ENCODE measurements at regions not wholly inside any gene's neighbourhood (a gene's known extent, or its start where the extent isn't known, plus 50 kb on each side); places are given as distances from the start of the nearest gene placed in this dataset.

DNA sequence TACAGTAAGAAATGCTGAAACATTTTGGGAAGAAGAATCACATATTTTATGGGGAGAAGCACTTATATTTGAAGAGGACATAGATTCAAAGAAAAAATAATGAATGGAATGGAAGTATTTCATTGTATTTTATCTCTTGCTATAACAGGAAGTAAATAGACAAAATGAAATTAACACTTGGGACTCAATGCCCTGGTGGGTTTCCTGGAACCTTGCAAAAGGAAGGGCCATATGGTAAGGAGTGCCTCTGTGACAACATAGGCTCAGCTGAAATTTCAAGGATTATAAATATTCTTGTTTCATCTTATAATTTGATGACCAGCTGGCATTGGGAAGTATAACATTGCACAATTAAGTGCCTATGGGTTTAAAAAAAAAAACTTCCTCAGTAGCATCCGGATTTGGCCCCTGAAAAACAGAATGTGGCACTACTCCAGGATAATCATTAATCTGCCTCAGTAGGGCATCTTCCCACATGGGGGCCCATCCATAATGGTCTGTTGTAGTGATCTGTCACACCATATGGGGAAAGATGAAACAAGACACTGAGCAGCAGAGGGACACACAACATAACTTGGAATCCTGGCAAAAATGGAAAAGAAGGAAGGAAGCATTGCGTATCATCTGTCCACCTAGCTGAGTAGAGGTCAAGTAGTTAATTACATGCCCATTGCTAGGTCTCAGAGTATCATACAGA is 321.6 kb downstream of the NDFIP2 start:
- TF ChIP-seq, protein P1, sequence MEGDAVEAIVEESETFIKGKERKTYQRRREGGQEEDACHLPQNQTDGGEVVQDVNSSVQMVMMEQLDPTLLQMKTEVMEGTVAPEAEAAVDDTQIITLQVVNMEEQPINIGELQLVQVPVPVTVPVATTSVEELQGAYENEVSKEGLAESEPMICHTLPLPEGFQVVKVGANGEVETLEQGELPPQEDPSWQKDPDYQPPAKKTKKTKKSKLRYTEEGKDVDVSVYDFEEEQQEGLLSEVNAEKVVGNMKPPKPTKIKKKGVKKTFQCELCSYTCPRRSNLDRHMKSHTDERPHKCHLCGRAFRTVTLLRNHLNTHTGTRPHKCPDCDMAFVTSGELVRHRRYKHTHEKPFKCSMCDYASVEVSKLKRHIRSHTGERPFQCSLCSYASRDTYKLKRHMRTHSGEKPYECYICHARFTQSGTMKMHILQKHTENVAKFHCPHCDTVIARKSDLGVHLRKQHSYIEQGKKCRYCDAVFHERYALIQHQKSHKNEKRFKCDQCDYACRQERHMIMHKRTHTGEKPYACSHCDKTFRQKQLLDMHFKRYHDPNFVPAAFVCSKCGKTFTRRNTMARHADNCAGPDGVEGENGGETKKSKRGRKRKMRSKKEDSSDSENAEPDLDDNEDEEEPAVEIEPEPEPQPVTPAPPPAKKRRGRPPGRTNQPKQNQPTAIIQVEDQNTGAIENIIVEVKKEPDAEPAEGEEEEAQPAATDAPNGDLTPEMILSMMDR (IDR thresholded peaks at IDR 0.05): no peak
- Histone ChIP-seq H3K27ac (peak overlapping the region; percentile 46), H3K4me1 (ENCODE audit: control insufficient read depth in 1 of 2, insufficient read depth in 1 of 2, low read depth in 1 of 2, low read length in 1 of 2) (peaks cover 22 to 25% of the 10 kb centered on the region in 2 experiments), H3K4me3 (ENCODE audit: low read depth in 1 of 2, low read length in 1 of 2) (no peak overlapping the region), H3K9me3 (no peaks in the 10 kb centered on the region), H3K36me3 (no peaks in the 10 kb centered on the region), H3K27me3 (no peaks in the 10 kb centered on the region)

DNA sequence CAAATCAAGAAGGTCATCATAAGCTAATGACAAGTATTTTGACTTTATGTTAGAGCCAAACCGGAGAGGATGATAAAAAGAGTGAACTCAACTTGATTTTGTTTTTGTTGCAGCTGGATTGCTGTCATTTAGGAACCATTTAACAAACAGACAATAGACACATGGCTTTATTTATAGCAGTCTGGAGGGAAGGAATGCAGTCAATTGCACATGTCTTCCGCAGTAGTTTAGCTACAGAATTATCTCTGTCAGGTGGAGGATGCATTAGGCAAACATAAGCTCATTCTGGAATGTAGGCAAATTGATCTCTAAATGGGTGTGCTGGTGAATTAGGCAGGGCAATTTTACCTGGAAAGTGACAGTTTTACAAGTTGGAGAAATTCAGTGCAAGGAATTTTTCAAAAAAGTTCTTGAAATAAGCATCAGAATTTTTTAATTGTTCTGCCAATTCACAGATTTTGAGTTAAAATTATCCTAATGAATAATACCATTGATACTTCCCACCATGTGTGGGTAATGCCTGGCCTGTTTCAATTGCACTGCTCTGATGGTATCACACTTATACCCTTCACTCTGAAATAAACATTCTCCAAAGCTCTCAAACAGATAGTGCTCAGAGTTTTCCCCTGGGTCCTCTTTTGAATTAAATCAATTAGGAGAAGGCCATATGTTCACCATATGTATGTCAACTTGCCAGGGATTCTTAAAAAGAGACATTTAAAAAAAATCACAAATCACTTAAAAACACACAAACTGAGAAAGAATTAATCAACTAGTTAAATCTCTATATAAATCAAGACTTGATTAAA is 318.3 kb downstream of the NDFIP2 start:
- Histone ChIP-seq H3K9me3 (no peaks in the 10 kb centered on the region), H3K4me1 (ENCODE audit: control insufficient read depth in 1 of 2, insufficient read depth in 1 of 2, low read depth in 1 of 2, low read length in 1 of 2) (peaks cover 20% of the 10 kb centered on the region in 2 experiments), H3K27ac (no peak overlapping the region), H3K27me3 (no peaks in the 10 kb centered on the region), H3K36me3 (no peaks in the 10 kb centered on the region), H3K4me3 (ENCODE audit: low read depth in 1 of 2, low read length in 1 of 2) (no peak overlapping the region)
- TF ChIP-seq, protein P1 (IDR thresholded peaks at IDR 0.05): no peak

GRCh38 chr13:79796136-79796535 is 315.2 kb downstream of the NDFIP2 start:
- Histone ChIP-seq H3K27me3 (no peaks in the 10 kb centered on the region), H3K36me3 (no peaks in the 10 kb centered on the region), H3K27ac (no peak overlapping the region), H3K9me3 (no peaks in the 10 kb centered on the region), H3K4me3 (ENCODE audit: low read depth in 1 of 2, low read length in 1 of 2) (no peak overlapping the region), H3K4me1 (ENCODE audit: control insufficient read depth in 1 of 2, insufficient read depth in 1 of 2, low read depth in 1 of 2, low read length in 1 of 2) (no peaks in the 10 kb centered on the region)
- TF ChIP-seq, protein P1 (IDR thresholded peaks at IDR 0.05): no peak

DNA sequence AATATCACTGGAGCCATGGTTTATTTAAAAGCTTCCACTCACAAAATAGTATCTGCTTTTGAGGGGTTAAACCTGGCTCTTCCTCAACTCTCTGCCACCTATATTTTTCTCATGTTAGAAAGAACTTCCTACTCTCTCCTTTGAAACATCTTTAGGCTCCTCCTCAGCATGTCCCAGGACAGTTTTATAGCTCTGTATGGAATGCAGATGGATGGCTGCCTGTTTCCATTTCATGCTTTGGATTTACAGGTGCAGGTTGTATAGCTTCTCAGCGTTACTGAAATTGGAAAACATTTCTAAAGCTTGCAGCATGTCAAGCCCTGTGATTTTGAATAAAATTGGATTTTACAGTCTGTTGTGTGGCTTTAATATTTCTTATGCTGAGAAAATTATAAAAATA is 314.0 kb downstream of the NDFIP2 start:
- H3K27ac ChIP-seq: no peak overlapping the region

GRCh38 chr13:79792716-79793115 is 311.8 kb downstream of the NDFIP2 start:
- Histone ChIP-seq H3K4me1 (ENCODE audit: control insufficient read depth in 1 of 2, insufficient read depth in 1 of 2, low read depth in 1 of 2, low read length in 1 of 2) (no peaks in the 10 kb centered on the region), H3K4me3 (ENCODE audit: low read depth in 1 of 2, low read length in 1 of 2) (no peak overlapping the region), H3K9me3 (no peaks in the 10 kb centered on the region), H3K27me3 (no peaks in the 10 kb centered on the region), H3K27ac (no peak overlapping the region), H3K36me3 (no peaks in the 10 kb centered on the region)
- TF ChIP-seq, protein P1 (IDR thresholded peaks at IDR 0.05): no peak

More for the DNA sequence above, 314.0 kb downstream of the NDFIP2 start:
- Histone ChIP-seq H3K9me3 (no peaks in the 10 kb centered on the region), H3K27me3 (no peaks in the 10 kb centered on the region), H3K36me3 (no peaks in the 10 kb centered on the region), H3K4me1 (ENCODE audit: control insufficient read depth in 1 of 2, insufficient read depth in 1 of 2, low read depth in 1 of 2, low read length in 1 of 2) (no peaks in the 10 kb centered on the region), H3K4me3 (ENCODE audit: low read depth in 1 of 2, low read length in 1 of 2) (no peak overlapping the region)
- TF ChIP-seq, protein P1 (IDR thresholded peaks at IDR 0.05): no peak
